ENCODE measurements at regions not wholly inside any gene's neighbourhood (a gene's known extent, or its start where the extent isn't known, plus 50 kb on each side); places are given as distances from the start of the nearest gene placed in this dataset.

DNA sequence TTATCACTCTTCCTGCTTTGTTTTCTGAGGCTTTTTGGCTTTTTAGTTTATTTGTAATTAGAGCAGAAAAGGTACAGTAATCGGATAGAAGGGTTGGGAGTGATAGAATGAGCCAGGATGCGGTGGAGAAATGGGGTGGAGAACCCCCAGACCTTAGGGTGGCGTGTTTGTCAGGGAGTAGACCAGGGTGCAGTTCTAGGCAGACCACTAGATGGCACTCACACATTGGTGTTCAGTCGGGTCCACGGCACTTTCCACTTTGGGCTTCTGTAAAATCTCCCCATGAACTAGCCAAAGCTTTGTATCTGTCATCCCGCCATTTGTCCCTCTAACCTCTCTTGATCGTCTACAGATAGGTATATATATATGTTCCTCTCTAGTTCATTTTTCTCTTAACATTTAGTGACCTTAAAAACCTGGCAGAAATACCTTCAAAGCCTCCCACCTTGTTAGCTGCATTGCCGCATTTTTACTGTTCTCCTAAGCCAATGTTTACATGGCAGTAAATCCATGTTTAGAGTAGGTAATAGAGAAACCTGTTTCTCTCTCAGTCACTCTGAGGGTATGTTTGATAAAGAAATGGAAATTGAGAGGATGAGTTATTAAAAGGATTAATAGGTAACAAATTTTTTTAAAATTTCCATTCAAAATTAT, 154.9 kb downstream of the TM9SF2 start:
- Mint-ChIP-seq H3K27ac (peak overlapping the region; percentile 84), H3K4me1 (peaks cover 56% of the 10 kb centered on the region), H3K4me3 (peak overlapping the region; percentile 20; the same call in 1 of the 2 replicates), H3K27me3 (ENCODE audit: low read depth) (no peaks in the 10 kb centered on the region), H3K9me3 (no peaks in the 10 kb centered on the region), H3K36me3 (no peaks in the 10 kb centered on the region)
- ChIA-PET POLR2A (interaction anchor here (0.8 to 3.0 kb wide), 3 partner anchors 47 to 433 kb away, joined by 3 to 9 read pairs (median 5); partner anchors contain the start of genes PCCA and ZIC2), CTCF (interaction anchor here (0.6 to 4.4 kb wide), 59 partner anchors 9 to 974 kb away, joined by 3 to 48 read pairs (median 4); partner anchors contain the start of genes CLYBL and PCCA)
- TF ChIP-seq, protein P1, sequence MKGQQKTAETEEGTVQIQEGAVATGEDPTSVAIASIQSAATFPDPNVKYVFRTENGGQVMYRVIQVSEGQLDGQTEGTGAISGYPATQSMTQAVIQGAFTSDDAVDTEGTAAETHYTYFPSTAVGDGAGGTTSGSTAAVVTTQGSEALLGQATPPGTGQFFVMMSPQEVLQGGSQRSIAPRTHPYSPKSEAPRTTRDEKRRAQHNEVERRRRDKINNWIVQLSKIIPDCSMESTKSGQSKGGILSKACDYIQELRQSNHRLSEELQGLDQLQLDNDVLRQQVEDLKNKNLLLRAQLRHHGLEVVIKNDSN (CRISPR knock-in tag; IDR thresholded peaks at IDR 0.05): no peak
- TF ChIP-seq, protein P2, sequence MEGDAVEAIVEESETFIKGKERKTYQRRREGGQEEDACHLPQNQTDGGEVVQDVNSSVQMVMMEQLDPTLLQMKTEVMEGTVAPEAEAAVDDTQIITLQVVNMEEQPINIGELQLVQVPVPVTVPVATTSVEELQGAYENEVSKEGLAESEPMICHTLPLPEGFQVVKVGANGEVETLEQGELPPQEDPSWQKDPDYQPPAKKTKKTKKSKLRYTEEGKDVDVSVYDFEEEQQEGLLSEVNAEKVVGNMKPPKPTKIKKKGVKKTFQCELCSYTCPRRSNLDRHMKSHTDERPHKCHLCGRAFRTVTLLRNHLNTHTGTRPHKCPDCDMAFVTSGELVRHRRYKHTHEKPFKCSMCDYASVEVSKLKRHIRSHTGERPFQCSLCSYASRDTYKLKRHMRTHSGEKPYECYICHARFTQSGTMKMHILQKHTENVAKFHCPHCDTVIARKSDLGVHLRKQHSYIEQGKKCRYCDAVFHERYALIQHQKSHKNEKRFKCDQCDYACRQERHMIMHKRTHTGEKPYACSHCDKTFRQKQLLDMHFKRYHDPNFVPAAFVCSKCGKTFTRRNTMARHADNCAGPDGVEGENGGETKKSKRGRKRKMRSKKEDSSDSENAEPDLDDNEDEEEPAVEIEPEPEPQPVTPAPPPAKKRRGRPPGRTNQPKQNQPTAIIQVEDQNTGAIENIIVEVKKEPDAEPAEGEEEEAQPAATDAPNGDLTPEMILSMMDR (IDR thresholded peaks at IDR 0.05): peak; percentile 90
- TF ChIP-seq PRRX2 (CRISPR knock-in tag; IDR thresholded peaks at IDR 0.05) (no peak), MXD4 (CRISPR knock-in tag; IDR thresholded peaks at IDR 0.05; ENCODE audit: borderline replicate concordance) (no peak), SMAD3 (CRISPR knock-in tag; IDR thresholded peaks at IDR 0.05; ENCODE audit: borderline replicate concordance) (no peak)
- TF ChIP-seq, protein P3, sequence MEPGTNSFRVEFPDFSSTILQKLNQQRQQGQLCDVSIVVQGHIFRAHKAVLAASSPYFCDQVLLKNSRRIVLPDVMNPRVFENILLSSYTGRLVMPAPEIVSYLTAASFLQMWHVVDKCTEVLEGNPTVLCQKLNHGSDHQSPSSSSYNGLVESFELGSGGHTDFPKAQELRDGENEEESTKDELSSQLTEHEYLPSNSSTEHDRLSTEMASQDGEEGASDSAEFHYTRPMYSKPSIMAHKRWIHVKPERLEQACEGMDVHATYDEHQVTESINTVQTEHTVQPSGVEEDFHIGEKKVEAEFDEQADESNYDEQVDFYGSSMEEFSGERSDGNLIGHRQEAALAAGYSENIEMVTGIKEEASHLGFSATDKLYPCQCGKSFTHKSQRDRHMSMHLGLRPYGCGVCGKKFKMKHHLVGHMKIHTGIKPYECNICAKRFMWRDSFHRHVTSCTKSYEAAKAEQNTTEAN (CRISPR knock-in tag; IDR thresholded peaks at IDR 0.05): no peak
- TF ChIP-seq, protein P4, sequence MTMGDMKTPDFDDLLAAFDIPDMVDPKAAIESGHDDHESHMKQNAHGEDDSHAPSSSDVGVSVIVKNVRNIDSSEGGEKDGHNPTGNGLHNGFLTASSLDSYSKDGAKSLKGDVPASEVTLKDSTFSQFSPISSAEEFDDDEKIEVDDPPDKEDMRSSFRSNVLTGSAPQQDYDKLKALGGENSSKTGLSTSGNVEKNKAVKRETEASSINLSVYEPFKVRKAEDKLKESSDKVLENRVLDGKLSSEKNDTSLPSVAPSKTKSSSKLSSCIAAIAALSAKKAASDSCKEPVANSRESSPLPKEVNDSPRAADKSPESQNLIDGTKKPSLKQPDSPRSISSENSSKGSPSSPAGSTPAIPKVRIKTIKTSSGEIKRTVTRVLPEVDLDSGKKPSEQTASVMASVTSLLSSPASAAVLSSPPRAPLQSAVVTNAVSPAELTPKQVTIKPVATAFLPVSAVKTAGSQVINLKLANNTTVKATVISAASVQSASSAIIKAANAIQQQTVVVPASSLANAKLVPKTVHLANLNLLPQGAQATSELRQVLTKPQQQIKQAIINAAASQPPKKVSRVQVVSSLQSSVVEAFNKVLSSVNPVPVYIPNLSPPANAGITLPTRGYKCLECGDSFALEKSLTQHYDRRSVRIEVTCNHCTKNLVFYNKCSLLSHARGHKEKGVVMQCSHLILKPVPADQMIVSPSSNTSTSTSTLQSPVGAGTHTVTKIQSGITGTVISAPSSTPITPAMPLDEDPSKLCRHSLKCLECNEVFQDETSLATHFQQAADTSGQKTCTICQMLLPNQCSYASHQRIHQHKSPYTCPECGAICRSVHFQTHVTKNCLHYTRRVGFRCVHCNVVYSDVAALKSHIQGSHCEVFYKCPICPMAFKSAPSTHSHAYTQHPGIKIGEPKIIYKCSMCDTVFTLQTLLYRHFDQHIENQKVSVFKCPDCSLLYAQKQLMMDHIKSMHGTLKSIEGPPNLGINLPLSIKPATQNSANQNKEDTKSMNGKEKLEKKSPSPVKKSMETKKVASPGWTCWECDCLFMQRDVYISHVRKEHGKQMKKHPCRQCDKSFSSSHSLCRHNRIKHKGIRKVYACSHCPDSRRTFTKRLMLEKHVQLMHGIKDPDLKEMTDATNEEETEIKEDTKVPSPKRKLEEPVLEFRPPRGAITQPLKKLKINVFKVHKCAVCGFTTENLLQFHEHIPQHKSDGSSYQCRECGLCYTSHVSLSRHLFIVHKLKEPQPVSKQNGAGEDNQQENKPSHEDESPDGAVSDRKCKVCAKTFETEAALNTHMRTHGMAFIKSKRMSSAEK (CRISPR knock-in tag; IDR thresholded peaks at IDR 0.05; ENCODE audit: borderline replicate concordance): no peak
- DNase-seq (ENCODE audit: low spot score) (peak; percentile 92), ATAC-seq (peak; percentile 72)

GRCh38 chr13:99655351-99656091, 154.2 kb downstream of the TM9SF2 start:
- Mint-ChIP-seq H3K27ac (peak overlapping the region; percentile 32), H3K4me3 (no peak overlapping the region), H3K36me3 (no peaks in the 10 kb centered on the region), H3K27me3 (ENCODE audit: low read depth) (no peaks in the 10 kb centered on the region), H3K9me3 (no peaks in the 10 kb centered on the region), H3K4me1 (peaks cover 49% of the 10 kb centered on the region)
- no peak for DNase-seq (ENCODE audit: low spot score)
- POLR2A ChIA-PET: interaction anchor here (1.7 to 3.0 kb wide), 2 partner anchors 48 to 326 kb away, joined by 5 to 9 read pairs; partner anchors contain the start of gene ZIC2
- TF ChIP-seq ESRRA (CRISPR knock-in tag; IDR thresholded peaks at IDR 0.05; ENCODE audit: borderline replicate concordance) (no peak), NR1H2 (CRISPR knock-in tag; IDR thresholded peaks at IDR 0.05) (no peak), OVOL2 (CRISPR knock-in tag; IDR thresholded peaks at IDR 0.05; ENCODE audit: borderline replicate concordance) (no peak), FOXP1 (CRISPR knock-in tag; IDR thresholded peaks at IDR 0.05; ENCODE audit: borderline replicate concordance) (no peak), RORB (CRISPR knock-in tag; IDR thresholded peaks at IDR 0.05) (no peak)
- CTCF ChIA-PET: interaction anchor here (0.7 to 4.4 kb wide), 41 partner anchors 8 to 938 kb away, joined by 3 to 48 read pairs (median 5); partner anchors contain the start of genes CLYBL and PCCA
- ATAC-seq: peak; percentile 3; the same call in 1 of the 2 replicates
